Liver (tissue), 3 donors: ENCODE measurements at regions not wholly inside any gene's neighbourhood (a gene's known extent, or its start where the extent isn't known, plus 50 kb on each side); places are given as distances from the start of the nearest gene placed in this dataset.

Source experiments
- ATF3 ChIP-seq: IDR thresholded peaks from 2 replicates; pipeline ENCODE4 v1.6.1; 2016; ENCODE audit warnings: antibody characterized with exemption
- CTCF ChIP-seq: fragments of 150-350 bp; IDR thresholded peaks from 2 replicates; pipeline ENCODE4 v1.5.1; 2017; ENCODE audit warnings: improper control_type of control experiment, low read depth, low read length; ENCODE audit not compliant: missing input control
- EGR1 ChIP-seq, 2 donors: IDR thresholded peaks; 2 replicates each; pipeline ENCODE4 v1.6.1; 2016 to 2018; ENCODE audit warnings: antibody characterized with exemption in 2 of 2, low read depth in 2 of 2
- FOXA1 ChIP-seq: IDR thresholded peaks from 2 replicates; pipeline ENCODE4 v1.6.1; 2016; ENCODE audit warnings: antibody characterized with exemption
- FOXA2 ChIP-seq: IDR thresholded peaks from 2 replicates; pipeline ENCODE4 v1.6.1; 2016; ENCODE audit warnings: antibody characterized with exemption
- JUND ChIP-seq, 2 donors: IDR thresholded peaks; 2 replicates each; pipeline ENCODE4 v1.6.1; 2016; ENCODE audit warnings: antibody characterized with exemption in 2 of 2
- NR2F2 ChIP-seq: IDR thresholded peaks from 2 replicates; pipeline ENCODE4 v1.6.1; 2016; ENCODE audit warnings: antibody characterized with exemption
- RAD21 ChIP-seq, 2 donors: IDR thresholded peaks; 2 replicates each; pipeline ENCODE4 v1.6.1; 2016; ENCODE audit warnings: antibody characterized with exemption in 2 of 2, mild to moderate bottlenecking in 2 of 2
- REST ChIP-seq: IDR thresholded peaks from 2 replicates; pipeline ENCODE4 v1.6.1; 2016; ENCODE audit warnings: antibody characterized with exemption, mild to moderate bottlenecking
- SP1 ChIP-seq: IDR thresholded peaks from 2 replicates; pipeline ENCODE4 v1.6.1; 2018; ENCODE audit warnings: antibody characterized with exemption, mild to moderate bottlenecking
- TAF1 ChIP-seq: conservative IDR thresholded peaks from 2 replicates; pipeline ENCODE4 v1.6.1; 2016; ENCODE audit warnings: antibody characterized with exemption, mild to moderate bottlenecking
- YY1 ChIP-seq: IDR thresholded peaks from 2 replicates; pipeline ENCODE4 v1.6.1; 2016; ENCODE audit warnings: antibody characterized with exemption, mild to moderate bottlenecking
- TF ChIP-seq, protein P1 (sequence below): IDR thresholded peaks from 2 replicates; pipeline ENCODE4 v1.6.1; 2016; ENCODE audit warnings: antibody characterized with exemption
- TF ChIP-seq, protein P2 (sequence below): IDR thresholded peaks from 2 replicates; pipeline ENCODE4 v1.6.1; 2016; ENCODE audit warnings: antibody characterized with exemption
- donor health status: healthy.
- donor health status: healthy.

GRCh38 chr3:118101891-118102290 is 932.8 kb downstream of the IGSF11 start:
- no peak for TF ChIP-seq CTCF
- TF ChIP-seq, protein P1, sequence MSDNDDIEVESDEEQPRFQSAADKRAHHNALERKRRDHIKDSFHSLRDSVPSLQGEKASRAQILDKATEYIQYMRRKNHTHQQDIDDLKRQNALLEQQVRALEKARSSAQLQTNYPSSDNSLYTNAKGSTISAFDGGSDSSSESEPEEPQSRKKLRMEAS: no peak
- no peak for TF ChIP-seq JUND (IDR thresholded peaks at IDR 0.05)
- TF ChIP-seq FOXA1: no peak
- TF ChIP-seq YY1: no peak
- no peak for TF ChIP-seq RAD21 (IDR thresholded peaks at IDR 0.05)
- no peak for TF ChIP-seq REST
- TF ChIP-seq, protein P2, sequence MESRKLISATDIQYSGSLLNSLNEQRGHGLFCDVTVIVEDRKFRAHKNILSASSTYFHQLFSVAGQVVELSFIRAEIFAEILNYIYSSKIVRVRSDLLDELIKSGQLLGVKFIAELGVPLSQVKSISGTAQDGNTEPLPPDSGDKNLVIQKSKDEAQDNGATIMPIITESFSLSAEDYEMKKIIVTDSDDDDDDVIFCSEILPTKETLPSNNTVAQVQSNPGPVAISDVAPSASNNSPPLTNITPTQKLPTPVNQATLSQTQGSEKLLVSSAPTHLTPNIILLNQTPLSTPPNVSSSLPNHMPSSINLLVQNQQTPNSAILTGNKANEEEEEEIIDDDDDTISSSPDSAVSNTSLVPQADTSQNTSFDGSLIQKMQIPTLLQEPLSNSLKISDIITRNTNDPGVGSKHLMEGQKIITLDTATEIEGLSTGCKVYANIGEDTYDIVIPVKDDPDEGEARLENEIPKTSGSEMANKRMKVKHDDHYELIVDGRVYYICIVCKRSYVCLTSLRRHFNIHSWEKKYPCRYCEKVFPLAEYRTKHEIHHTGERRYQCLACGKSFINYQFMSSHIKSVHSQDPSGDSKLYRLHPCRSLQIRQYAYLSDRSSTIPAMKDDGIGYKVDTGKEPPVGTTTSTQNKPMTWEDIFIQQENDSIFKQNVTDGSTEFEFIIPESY: no peak
- no peak for TF ChIP-seq NR2F2
- no peak for TF ChIP-seq TAF1
- TF ChIP-seq EGR1 (IDR thresholded peaks at IDR 0.05; ENCODE audit: low read depth in 2 of 2): no peak
- TF ChIP-seq SP1: no peak
- TF ChIP-seq FOXA2: no peak
- TF ChIP-seq ATF3: no peak
